Stimulated activated CD4-positive, alpha-beta T cell treated with anti-CD3 and anti-CD28 coated beads, Interleukin-2, amount 100 ng/mL, for 48 hours (primary cell): ENCODE measurements at regions not wholly inside any gene's neighbourhood (a gene's known extent, or its start where the extent isn't known, plus 50 kb on each side); places are given as distances from the start of the nearest gene placed in this dataset.
"Not testable (repeated sequence)": the region's sequence is repeated elsewhere in the genome, so short reads cannot be mapped to it uniquely, and the experiment has no call there.

Source experiments
- DNase-seq, 2 donors: peaks; one replicate each; pipeline ENCODE4 v3.0.0-alpha.2; 2020

- no peak for DNase-seq
These were observed 127.1 kb downstream of the GLRX3 start for GRCh38 chr10:130263289-130263688.

GRCh38 chr10:130265542-130265941, 129.4 kb downstream of the GLRX3 start:
- no peak for DNase-seq

GRCh38 chr10:130282492-130283218, 146.5 kb downstream of the GLRX3 start:
- no peak for DNase-seq

- DNase-seq: no peak
These were observed 147.0 kb downstream of the GLRX3 start for GRCh38 chr10:130283219-130283545.

GRCh38 chr10:130295761-130296160, 159.6 kb downstream of the GLRX3 start:
- DNase-seq: not testable (repeated sequence)

GRCh38 chr10:130300608-130301020, 164.4 kb downstream of the GLRX3 start:
- no peak for DNase-seq

- DNase-seq: peak; percentile 9 to 28
These were observed 165.1 kb downstream of the GLRX3 start for GRCh38 chr10:130301021-130301892.

- no peak for DNase-seq
These were observed 190.8 kb downstream of the GLRX3 start for GRCh38 chr10:130326954-130327353.

GRCh38 chr10:130329792-130330191, 193.6 kb downstream of the GLRX3 start:
- no peak for DNase-seq

GRCh38 chr10:130333185-130333584, 197.0 kb downstream of the GLRX3 start:
- no peak for DNase-seq

GRCh38 chr10:130335336-130335735, 199.1 kb downstream of the GLRX3 start:
- DNase-seq: no peak

GRCh38 chr10:130336617-130337304, 200.6 kb downstream of the GLRX3 start:
- DNase-seq: no peak

- DNase-seq: no peak
These were observed 201.1 kb downstream of the GLRX3 start for GRCh38 chr10:130337305-130337640.

- DNase-seq: no peak
These were observed 201.8 kb downstream of the GLRX3 start for GRCh38 chr10:130337696-130338635.

- DNase-seq: no peak
These were observed 202.4 kb downstream of the GLRX3 start for GRCh38 chr10:130338636-130339024.

GRCh38 chr10:130339091-130339490, 202.9 kb downstream of the GLRX3 start:
- no peak for DNase-seq

GRCh38 chr10:130339911-130340310, 203.7 kb downstream of the GLRX3 start:
- DNase-seq: no peak

GRCh38 chr10:130340816-130341215, 204.6 kb downstream of the GLRX3 start:
- no peak for DNase-seq

GRCh38 chr10:130341356-130341755, 205.2 kb downstream of the GLRX3 start:
- DNase-seq: peak in 1 of 2 donors; percentile 3

- DNase-seq: no peak
These were observed 209.5 kb downstream of the GLRX3 start for GRCh38 chr10:130345728-130346127.

GRCh38 chr10:130350996-130351395, 214.8 kb downstream of the GLRX3 start:
- no peak for DNase-seq

- no peak for DNase-seq
These were observed 215.5 kb downstream of the GLRX3 start for GRCh38 chr10:130351466-130352290.
